Stimulated activated CD8-positive, alpha-beta memory T cell treated with anti-CD3 and anti-CD28 coated beads, Interleukin-12 subunit alpha, Interleukin-12 subunit beta, amount 100 ng/mL, for 4 hours (primary cell): ENCODE measurements at regions not wholly inside any gene's neighbourhood (a gene's known extent, or its start where the extent isn't known, plus 50 kb on each side); places are given as distances from the start of the nearest gene placed in this dataset.

Experiments
- DNase-seq: peaks from one replicate; pipeline ENCODE4 v3.0.0-alpha.2; 2020; ENCODE audit warnings: low read depth

- DNase-seq: no peak
Observed at GRCh38 chr3:124277144-124277890, 285.4 kb upstream of the ROPN1 start.

GRCh38 chr3:124281453-124282316 lies 289.8 kb upstream of the ROPN1 start:
- DNase-seq: no peak

- no peak for DNase-seq
Observed at GRCh38 chr3:124282751-124283651, 291.1 kb upstream of the ROPN1 start.

GRCh38 chr3:124283652-124284023 lies 291.7 kb upstream of the ROPN1 start:
- DNase-seq: no peak

- no peak for DNase-seq
Observed at GRCh38 chr3:124288996-124289395, 297.1 kb upstream of the ROPN1 start.

GRCh38 chr3:124291008-124291407 lies 299.1 kb upstream of the ROPN1 start:
- no peak for DNase-seq

GRCh38 chr3:124292329-124292728 lies 300.4 kb upstream of the ROPN1 start:
- DNase-seq: no peak

GRCh38 chr3:124293584-124293983 lies 301.7 kb upstream of the ROPN1 start:
- no peak for DNase-seq

GRCh38 chr3:124295362-124295761 lies 303.4 kb upstream of the ROPN1 start:
- DNase-seq: no peak

GRCh38 chr3:124296406-124296805 lies 304.5 kb upstream of the ROPN1 start:
- DNase-seq: no peak

GRCh38 chr3:124297062-124297980 lies 305.4 kb upstream of the ROPN1 start:
- no peak for DNase-seq

GRCh38 chr3:124298301-124298700 lies 306.4 kb upstream of the ROPN1 start:
- DNase-seq: no peak

GRCh38 chr3:124298951-124299350 lies 307.0 kb upstream of the ROPN1 start:
- no peak for DNase-seq

GRCh38 chr3:124299831-124300230 lies 307.9 kb upstream of the ROPN1 start:
- no peak for DNase-seq

GRCh38 chr3:124300416-124300815 lies 308.5 kb upstream of the ROPN1 start:
- no peak for DNase-seq

GRCh38 chr3:124303305-124303910 lies 311.5 kb upstream of the ROPN1 start:
- DNase-seq: no peak

- DNase-seq: no peak
Observed at GRCh38 chr3:124306665-124307064, 314.7 kb upstream of the ROPN1 start.

GRCh38 chr3:124313621-124314020 lies 321.7 kb upstream of the ROPN1 start:
- no peak for DNase-seq

GRCh38 chr3:124315215-124316033 lies 323.5 kb upstream of the ROPN1 start:
- no peak for DNase-seq

GRCh38 chr3:124316034-124316287 lies 324.0 kb upstream of the ROPN1 start:
- DNase-seq: no peak
